ENCODE measurements at regions not wholly inside any gene's neighbourhood (a gene's known extent, or its start where the extent isn't known, plus 50 kb on each side); places are given as distances from the start of the nearest gene placed in this dataset.

DNA sequence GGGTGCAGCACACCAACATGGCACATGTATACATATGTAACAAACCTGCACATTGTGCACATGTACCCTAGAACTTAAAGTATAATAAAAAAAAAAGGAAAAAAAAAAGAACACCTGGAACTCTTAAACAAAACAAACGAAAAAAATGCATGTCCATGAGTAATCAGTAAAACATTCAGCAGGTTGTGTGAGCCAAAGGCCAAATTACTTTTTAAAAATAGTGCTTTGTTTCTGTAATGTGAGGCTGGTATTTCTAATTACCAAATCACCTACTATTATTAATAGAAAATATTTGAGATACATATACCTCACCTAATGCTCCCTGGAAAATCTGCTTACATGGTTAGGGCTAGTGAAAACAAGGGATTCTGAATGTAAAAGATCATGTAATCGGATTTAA, 294.4 kb upstream of the NR5A2 start:
- peaks cover 2% of the 10 kb centered on the region for H3K36me3 Mint-ChIP-seq (ENCODE audit: insufficient read depth)
- H3K9me3 Mint-ChIP-seq, result peaks cover 5% of the 10 kb centered on the region
- H3K27me3 Mint-ChIP-seq, result peaks cover 20% of the 10 kb centered on the region
- DNase-seq (ENCODE audit: low spot score in 2 of 2) (no peak), ATAC-seq (replicated peaks; ENCODE audit: extremely low read depth, poor library complexity, severe bottlenecking) (no peak)
- H3K4me3 Mint-ChIP-seq, result no peak overlapping the region
- no peak overlapping the region for H3K27ac Mint-ChIP-seq (ENCODE audit: low read depth)
- no peaks in the 10 kb centered on the region for H3K4me1 Mint-ChIP-seq

DNA sequence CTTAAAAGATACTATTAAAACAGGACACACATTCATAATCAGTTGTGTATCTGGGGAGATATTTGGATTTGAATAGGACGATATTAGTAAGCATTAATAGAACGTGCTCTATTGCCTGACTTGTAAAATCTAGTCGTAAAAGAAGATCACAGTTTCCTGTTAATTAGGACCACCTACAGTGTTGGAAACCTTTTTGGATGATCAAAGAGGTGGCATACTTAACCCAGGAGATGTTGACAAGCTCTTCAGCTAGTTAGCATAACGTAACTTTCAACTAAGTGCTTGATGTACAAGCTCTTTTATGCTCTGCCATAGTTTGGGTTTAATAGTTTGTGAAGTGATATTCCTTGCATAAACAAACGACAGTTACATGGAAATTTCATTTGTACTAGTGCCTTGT, 293.3 kb upstream of the NR5A2 start:
- peaks cover 5% of the 10 kb centered on the region for H3K9me3 Mint-ChIP-seq
- ATAC-seq (replicated peaks; ENCODE audit: extremely low read depth, poor library complexity, severe bottlenecking), result no peak
- no peaks in the 10 kb centered on the region for H3K4me1 Mint-ChIP-seq
- H3K36me3 Mint-ChIP-seq (ENCODE audit: insufficient read depth), result peaks cover 2% of the 10 kb centered on the region
- no peak for DNase-seq (ENCODE audit: low spot score in 2 of 2)
- H3K4me3 Mint-ChIP-seq, result no peak overlapping the region
- H3K27me3 Mint-ChIP-seq, result peaks cover 15% of the 10 kb centered on the region
- no peak overlapping the region for H3K27ac Mint-ChIP-seq (ENCODE audit: low read depth)

DNA sequence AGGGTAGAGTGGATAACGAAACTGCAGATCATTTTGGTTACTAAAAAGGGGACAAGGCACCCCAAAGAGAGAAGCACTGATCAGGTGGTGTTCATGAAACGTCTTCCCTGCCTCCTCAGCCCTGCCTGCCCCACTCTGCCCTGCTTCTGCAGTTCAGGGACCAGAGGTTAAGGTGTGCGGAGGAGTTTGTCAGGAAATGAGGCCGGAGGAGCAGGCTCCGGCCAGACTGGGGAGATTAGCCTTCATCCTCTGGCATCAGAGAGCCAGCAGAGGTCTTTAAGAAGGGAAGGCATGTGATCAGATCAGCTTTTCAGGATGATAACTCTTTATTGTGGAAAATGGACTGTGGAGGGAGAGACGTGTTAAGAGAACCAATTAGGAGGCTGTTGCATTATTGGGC, 291.9 kb upstream of the NR5A2 start:
- Mint-ChIP-seq H3K4me3 (no peak overlapping the region), H3K27ac (ENCODE audit: low read depth) (no peak overlapping the region), H3K27me3 (peaks cover 7% of the 10 kb centered on the region), H3K36me3 (ENCODE audit: insufficient read depth) (peaks cover 2% of the 10 kb centered on the region), H3K9me3 (peaks cover 5% of the 10 kb centered on the region), H3K4me1 (no peaks in the 10 kb centered on the region)
- ATAC-seq (replicated peaks; ENCODE audit: extremely low read depth, poor library complexity, severe bottlenecking), result no peak
- DNase-seq (ENCODE audit: low spot score in 2 of 2), result no peak

DNA sequence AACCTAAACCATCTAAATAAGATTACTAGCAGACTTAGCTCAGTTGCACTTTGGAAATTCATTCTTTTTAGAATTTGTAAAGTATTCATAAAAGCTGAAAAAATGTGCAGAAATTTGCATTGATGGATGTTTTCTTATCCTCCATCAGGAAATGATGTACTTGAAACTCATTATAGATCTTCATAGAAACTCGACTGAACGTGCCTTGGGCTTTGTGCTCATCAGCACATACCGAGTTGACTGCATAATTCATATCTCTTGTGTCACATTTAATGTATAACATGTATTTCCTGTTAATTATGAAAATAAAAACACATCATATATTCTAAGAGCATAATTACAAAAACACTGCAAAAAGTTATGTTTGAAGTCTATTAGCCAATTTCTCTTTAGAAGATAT, 290.9 kb upstream of the NR5A2 start:
- Mint-ChIP-seq H3K27ac (ENCODE audit: low read depth) (no peak overlapping the region), H3K4me3 (no peak overlapping the region), H3K9me3 (peaks cover 5% of the 10 kb centered on the region), H3K4me1 (no peaks in the 10 kb centered on the region), H3K36me3 (ENCODE audit: insufficient read depth) (peaks cover 1% of the 10 kb centered on the region), H3K27me3 (no peaks in the 10 kb centered on the region)
- ATAC-seq (replicated peaks; ENCODE audit: extremely low read depth, poor library complexity, severe bottlenecking) (no peak), DNase-seq (ENCODE audit: low spot score in 2 of 2) (no peak)

DNA sequence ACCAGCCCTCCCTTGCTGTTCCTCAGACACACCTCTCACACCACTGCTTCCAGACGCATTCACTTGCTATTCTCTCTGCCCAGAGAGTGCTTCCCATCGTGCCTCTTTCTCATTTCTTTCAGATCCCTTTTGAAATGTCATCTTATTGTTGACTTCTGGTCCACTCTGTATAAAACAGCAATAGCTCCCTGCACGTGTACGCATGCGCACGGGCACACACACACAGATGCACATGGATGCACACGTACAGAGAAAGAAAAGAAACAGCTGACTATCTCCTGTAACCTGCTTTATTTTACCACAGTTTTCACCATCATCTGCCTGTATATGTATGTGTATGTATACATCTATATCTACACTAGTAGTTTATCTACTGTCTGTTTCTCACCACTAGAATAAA, 285.9 kb upstream of the NR5A2 start:
- H3K27ac Mint-ChIP-seq (ENCODE audit: low read depth), result no peak overlapping the region
- ATAC-seq (replicated peaks; ENCODE audit: extremely low read depth, poor library complexity, severe bottlenecking), result no peak
- H3K27me3 Mint-ChIP-seq, result peaks cover 13% of the 10 kb centered on the region
- H3K36me3 Mint-ChIP-seq (ENCODE audit: insufficient read depth), result no peaks in the 10 kb centered on the region
- H3K4me1 Mint-ChIP-seq, result no peaks in the 10 kb centered on the region
- no peaks in the 10 kb centered on the region for H3K9me3 Mint-ChIP-seq
- DNase-seq (ENCODE audit: low spot score in 2 of 2), result no peak
- no peak overlapping the region for H3K4me3 Mint-ChIP-seq

DNA sequence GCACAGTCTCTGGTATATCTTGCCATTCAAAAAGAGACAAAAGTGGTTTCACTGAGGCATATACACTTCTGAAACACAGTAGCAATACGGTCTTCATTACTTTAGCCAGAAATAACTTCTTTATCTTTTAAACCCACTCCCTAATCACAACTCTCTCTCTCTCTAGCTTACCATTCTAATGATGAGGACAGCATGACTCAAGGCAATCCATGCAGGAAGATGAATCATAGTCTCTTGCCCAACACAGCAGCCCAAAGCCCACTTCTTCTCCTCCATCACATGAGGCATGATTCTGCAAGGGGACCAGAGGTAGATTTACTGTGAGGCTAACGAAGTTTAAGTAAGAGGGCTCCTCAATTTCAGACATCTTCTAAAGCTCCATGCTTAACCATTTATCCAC, 285.0 kb upstream of the NR5A2 start:
- Mint-ChIP-seq H3K9me3 (no peaks in the 10 kb centered on the region), H3K27ac (ENCODE audit: low read depth) (no peak overlapping the region), H3K36me3 (ENCODE audit: insufficient read depth) (no peaks in the 10 kb centered on the region), H3K4me1 (no peaks in the 10 kb centered on the region), H3K27me3 (peaks cover 13% of the 10 kb centered on the region), H3K4me3 (no peak overlapping the region)
- no peak for DNase-seq (ENCODE audit: low spot score in 2 of 2)
- ATAC-seq (replicated peaks; ENCODE audit: extremely low read depth, poor library complexity, severe bottlenecking), result no peak

DNA sequence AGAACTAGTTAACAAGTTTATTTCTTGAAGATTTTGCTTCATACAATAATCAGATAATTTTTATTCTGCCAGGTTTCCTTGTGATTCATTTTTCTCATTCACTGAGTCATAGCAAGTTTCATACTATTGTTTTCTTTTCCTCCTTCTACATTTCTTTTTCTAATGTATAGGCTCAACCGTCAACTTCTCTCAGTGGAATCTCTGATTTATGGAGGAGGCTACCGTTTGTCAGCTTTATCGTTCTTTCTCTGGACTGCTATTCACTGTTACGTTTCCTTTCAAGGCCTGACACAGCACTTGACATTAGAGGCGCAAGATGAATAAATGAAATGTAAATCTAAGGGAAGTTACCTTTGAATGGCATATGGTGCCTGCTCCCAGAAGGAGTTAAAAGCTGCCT, 284.3 kb upstream of the NR5A2 start:
- Mint-ChIP-seq H3K4me1 (no peaks in the 10 kb centered on the region), H3K27me3 (peaks cover 19% of the 10 kb centered on the region), H3K36me3 (ENCODE audit: insufficient read depth) (no peaks in the 10 kb centered on the region), H3K4me3 (no peak overlapping the region), H3K9me3 (no peaks in the 10 kb centered on the region), H3K27ac (ENCODE audit: low read depth) (no peak overlapping the region)
- no peak for DNase-seq (ENCODE audit: low spot score in 2 of 2)
- ATAC-seq (replicated peaks; ENCODE audit: extremely low read depth, poor library complexity, severe bottlenecking), result no peak

DNA sequence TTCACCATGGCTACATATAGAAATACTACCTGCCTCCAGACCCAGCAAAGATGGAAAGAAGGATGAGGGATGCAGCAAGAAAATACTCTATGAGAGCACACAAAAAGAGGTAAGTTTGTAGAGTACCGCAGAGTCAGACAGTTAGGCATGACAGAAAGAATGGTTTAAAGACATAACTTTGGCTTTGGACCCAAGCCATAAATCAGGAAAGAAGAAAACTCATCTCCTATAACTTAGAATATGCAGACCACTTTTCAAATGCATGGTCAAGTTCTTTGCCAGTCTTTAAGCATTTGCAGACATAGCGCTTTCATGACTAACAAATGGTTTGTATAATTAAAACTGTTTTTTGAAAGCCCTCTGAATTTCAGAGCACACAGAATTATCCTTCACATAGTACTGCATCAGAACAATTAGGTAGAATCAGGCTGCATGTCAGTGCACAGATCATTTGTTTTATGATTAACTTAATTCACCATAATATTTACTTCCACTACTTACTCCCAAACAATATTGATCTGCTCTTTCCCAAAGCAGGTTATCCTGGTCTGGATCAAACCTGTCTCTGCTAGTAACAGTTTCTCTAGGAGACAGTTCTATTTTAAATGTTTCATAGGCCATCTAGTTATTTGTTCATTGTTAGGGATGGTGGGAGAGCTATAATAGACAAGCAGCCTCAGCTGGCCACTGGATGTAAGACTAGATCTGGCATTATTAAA, 280.7 kb upstream of the NR5A2 start:
- Mint-ChIP-seq H3K4me1 (no peaks in the 10 kb centered on the region), H3K27ac (ENCODE audit: low read depth) (no peak overlapping the region), H3K4me3 (no peak overlapping the region), H3K27me3 (peaks cover 32% of the 10 kb centered on the region), H3K9me3 (no peaks in the 10 kb centered on the region), H3K36me3 (ENCODE audit: insufficient read depth) (no peaks in the 10 kb centered on the region)
- DNase-seq (ENCODE audit: low spot score in 2 of 2) (no peak), ATAC-seq (replicated peaks; ENCODE audit: extremely low read depth, poor library complexity, severe bottlenecking) (no peak)

DNA sequence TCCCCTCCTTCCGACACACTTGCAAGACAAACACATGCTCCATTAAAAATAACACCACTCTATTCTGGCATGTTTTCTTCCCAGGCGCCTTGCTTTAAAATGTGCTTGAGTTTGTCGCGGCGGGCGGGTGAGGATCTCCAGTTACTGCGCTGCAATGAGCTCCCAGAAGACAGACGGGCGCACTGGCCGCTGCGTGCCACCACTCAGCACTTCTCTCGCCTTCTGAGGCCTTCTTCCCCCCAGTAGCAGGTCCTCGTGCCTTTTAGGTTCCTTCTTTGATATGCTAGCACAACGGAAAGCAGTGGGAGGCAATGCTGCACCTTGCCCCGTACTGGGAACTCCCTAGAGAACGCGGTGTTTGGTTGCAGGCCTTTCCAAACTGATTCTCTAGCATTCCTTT, 279.5 kb upstream of the NR5A2 start:
- no peaks in the 10 kb centered on the region for H3K36me3 Mint-ChIP-seq (ENCODE audit: insufficient read depth)
- H3K4me3 Mint-ChIP-seq, result no peak overlapping the region
- no peaks in the 10 kb centered on the region for H3K4me1 Mint-ChIP-seq
- DNase-seq (ENCODE audit: low spot score in 2 of 2) (no peak), ATAC-seq (replicated peaks; ENCODE audit: extremely low read depth, poor library complexity, severe bottlenecking) (no peak)
- H3K9me3 Mint-ChIP-seq, result no peaks in the 10 kb centered on the region
- peaks cover 32% of the 10 kb centered on the region for H3K27me3 Mint-ChIP-seq
- no peak overlapping the region for H3K27ac Mint-ChIP-seq (ENCODE audit: low read depth)

DNA sequence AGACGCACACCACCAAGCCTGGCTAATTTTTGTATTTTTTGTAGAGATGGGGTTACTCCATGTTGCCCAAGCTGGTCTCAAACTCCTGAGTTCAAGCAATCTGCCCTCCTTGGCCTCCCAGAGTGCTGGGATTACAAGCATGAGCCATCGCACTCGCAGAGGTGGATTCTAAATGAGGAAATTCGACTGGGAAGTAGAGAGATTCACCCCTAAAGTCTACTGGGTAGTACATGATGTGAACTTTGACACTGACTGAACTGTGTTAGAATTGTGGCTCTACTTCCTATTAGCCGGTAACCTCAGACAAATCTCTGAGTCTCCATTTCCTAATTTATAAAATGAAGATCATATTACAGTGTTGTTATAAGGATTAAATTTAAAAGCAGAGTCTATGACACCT, 276.0 kb upstream of the NR5A2 start:
- ATAC-seq (replicated peaks; ENCODE audit: extremely low read depth, poor library complexity, severe bottlenecking) (no peak), DNase-seq (ENCODE audit: low spot score in 2 of 2) (no peak)
- H3K4me3 Mint-ChIP-seq, result no peak overlapping the region
- H3K9me3 Mint-ChIP-seq, result no peaks in the 10 kb centered on the region
- H3K27ac Mint-ChIP-seq (ENCODE audit: low read depth), result peak overlapping the region; percentile 32
- H3K27me3 Mint-ChIP-seq, result peaks cover 34% of the 10 kb centered on the region
- H3K4me1 Mint-ChIP-seq, result no peaks in the 10 kb centered on the region
- H3K36me3 Mint-ChIP-seq (ENCODE audit: insufficient read depth), result no peaks in the 10 kb centered on the region

DNA sequence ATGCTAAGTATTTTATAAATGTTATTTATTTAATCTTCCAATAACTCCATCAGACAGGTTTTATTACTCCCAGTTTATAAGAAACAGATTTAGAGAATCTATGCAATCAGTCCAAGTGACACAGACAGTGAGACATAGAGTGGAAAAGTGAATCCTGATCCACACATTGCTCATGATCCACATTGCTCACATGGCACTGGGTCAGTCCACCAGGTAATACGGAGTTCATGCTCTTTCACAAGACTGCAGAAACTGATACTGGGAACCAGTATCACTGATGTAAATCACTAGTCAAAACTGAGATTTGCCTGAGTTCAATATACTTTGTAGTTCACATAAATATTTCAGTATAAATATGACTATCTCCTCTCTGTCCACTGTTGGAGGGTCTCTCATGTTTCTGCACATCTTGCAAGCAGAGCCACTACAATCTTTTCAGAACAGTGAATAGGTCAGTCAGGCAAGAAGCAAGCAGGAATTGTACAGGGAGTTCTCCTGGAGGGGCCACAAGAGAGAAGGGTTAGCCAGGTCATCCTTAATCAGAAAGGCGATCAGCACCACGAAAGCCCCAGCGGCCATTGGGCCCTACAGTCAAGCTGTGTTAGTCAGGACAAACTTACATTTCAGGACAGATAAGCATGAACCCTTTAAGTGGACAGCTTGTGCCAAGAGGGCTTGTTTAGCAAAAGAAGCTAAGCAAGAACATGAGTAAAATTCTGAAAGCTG, 275.4 kb upstream of the NR5A2 start:
- Mint-ChIP-seq H3K27me3 (peaks cover 40% of the 10 kb centered on the region), H3K9me3 (no peaks in the 10 kb centered on the region), H3K36me3 (ENCODE audit: insufficient read depth) (no peaks in the 10 kb centered on the region), H3K27ac (ENCODE audit: low read depth) (no peak overlapping the region), H3K4me3 (no peak overlapping the region), H3K4me1 (no peaks in the 10 kb centered on the region)
- DNase-seq (ENCODE audit: low spot score in 2 of 2) (no peak), ATAC-seq (replicated peaks; ENCODE audit: extremely low read depth, poor library complexity, severe bottlenecking) (no peak)

DNA sequence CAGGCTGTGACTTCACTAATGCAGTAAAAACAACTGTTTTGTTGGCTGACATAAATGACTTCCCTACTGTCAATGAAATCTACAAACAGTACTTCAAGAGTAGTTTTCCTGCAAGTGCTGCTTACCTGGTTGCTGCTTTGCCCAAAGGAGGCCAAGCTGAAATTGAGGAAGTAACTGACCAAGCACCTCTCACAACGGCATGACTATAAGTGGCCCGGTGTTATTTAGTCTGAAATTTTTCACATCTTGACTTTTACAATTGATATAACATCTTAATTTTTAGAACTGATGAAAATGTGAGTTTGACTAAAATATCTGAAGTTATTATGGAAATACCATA, 274.9 kb upstream of the NR5A2 start:
- Mint-ChIP-seq H3K27me3 (peaks cover 45% of the 10 kb centered on the region), H3K36me3 (ENCODE audit: insufficient read depth) (no peaks in the 10 kb centered on the region), H3K27ac (ENCODE audit: low read depth) (no peak overlapping the region), H3K4me3 (no peak overlapping the region), H3K4me1 (no peaks in the 10 kb centered on the region), H3K9me3 (no peaks in the 10 kb centered on the region)
- ATAC-seq (replicated peaks; ENCODE audit: extremely low read depth, poor library complexity, severe bottlenecking) (no peak), DNase-seq (ENCODE audit: low spot score in 2 of 2) (no peak)

DNA sequence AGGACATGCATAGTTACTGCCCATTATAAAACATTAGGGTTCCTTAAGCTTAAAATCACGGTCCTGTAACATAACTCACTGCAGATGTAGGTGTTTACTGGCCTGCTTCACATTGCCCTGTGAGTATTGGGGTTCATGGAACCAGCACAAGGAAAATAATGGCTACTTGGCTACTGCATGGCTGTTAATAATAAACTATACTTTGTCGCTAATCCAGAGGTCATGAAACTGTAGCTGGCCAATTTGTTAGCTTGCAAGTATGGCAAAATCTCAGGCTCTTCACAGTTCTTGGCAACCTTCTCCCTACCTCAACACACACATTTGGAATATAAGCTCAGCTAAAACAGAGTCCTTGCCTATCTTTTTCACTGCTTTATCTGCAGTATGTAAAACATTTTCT, 274.0 kb upstream of the NR5A2 start:
- DNase-seq (ENCODE audit: low spot score in 2 of 2), result no peak
- ATAC-seq (replicated peaks; ENCODE audit: extremely low read depth, poor library complexity, severe bottlenecking), result no peak
- Mint-ChIP-seq H3K27me3 (peaks cover 45% of the 10 kb centered on the region), H3K27ac (ENCODE audit: low read depth) (no peak overlapping the region), H3K9me3 (no peaks in the 10 kb centered on the region), H3K4me3 (no peak overlapping the region), H3K4me1 (no peaks in the 10 kb centered on the region), H3K36me3 (ENCODE audit: insufficient read depth) (no peaks in the 10 kb centered on the region)
